ENCODE measurements at regions not wholly inside any gene's neighbourhood (a gene's known extent, or its start where the extent isn't known, plus 50 kb on each side); places are given as distances from the start of the nearest gene placed in this dataset.
"Not testable (repeated sequence)": the region's sequence is repeated elsewhere in the genome, so short reads cannot be mapped to it uniquely, and the experiment has no call there.

DNA sequence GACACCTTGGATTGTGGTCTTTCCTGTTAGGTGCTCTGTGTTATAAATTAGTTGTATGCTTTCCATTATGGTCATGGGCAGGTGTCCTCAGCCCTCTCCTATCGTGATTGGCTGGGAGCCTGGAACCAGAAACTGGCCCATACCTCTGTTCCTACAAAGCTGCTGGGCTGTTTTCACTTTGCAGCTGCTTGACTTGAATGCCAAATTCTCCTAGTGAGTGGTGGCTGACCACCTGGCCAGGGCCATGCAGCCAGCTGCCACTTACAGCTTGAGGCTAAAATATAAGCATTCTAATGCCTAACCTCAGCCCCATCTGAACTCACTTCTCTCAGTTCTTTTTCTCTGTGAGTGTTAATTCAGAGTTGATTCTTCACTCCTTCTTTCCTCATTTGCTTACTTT, 239.3 kb upstream of the GBE1 start:
- DNase-seq: no peak

- DNase-seq: no peak
Observed at GRCh38 chr3:82000350-82000749, 238.9 kb upstream of the GBE1 start.

DNA sequence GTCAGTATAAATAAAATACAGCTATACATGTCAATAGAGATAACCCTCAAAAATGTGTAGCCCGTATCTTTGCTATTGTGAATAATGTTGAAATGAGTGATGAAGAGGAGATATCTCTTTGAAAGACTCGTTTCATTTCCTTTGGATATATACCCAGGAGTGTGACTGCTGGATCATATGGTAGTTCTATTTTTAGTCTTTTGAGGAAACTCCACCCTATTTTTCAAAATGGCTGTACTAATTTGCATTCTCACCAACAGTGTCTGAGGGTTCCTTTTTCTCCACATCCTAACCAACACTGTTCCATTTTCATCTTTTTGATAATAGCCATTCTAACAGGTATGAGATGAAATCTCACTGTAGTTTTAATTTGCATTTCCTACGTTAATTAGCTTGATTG, 237.5 kb upstream of the GBE1 start:
- no peak for DNase-seq

DNA sequence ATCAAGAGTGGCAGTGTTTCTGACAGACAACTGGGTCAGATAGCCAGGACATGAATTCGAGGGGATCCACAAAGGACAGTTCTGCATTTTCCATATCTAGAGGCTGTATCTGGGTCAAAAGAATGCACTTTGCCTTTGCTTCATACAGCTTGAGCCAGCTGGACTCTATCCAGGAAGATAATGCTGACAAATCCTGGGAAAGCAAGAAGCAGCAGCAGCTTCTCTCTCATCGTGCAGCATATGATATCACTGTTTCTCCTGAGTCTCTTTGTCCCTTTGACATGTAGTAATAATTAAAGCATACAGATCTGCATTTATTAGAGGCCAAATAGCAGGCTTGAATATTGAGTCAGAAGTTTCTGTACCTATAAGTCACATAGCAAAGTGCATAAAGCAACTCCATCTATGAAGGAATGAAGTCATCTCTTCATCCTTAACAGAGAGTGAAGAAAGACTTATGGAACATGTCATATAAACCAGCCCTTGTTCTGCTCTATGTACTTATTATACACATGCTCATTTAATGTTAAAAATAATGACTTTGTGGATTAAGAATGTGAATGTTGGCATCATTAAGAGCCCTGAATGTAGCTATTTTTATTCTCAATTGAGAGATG, 236.8 kb upstream of the GBE1 start:
- DNase-seq: no peak

DNA sequence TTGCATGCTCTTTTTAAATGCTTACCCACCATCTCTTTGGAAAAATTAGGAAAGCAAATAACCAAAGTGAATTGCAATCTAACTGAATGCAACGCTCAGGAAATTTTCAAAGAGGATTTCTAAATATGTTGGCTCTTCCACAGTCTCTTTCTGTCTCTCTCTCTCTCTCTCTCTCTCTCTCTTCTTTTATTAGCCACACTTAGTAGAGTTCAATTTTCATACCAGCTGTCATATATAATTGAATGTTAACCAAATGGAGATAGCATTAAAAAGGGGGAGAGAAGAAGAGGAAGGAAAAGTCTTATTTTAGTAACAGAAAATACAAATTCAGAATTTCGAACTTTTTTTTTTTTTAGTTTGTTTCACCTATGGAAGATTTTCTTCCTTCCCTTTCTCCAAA, 235.9 kb upstream of the GBE1 start:
- no peak for DNase-seq

DNA sequence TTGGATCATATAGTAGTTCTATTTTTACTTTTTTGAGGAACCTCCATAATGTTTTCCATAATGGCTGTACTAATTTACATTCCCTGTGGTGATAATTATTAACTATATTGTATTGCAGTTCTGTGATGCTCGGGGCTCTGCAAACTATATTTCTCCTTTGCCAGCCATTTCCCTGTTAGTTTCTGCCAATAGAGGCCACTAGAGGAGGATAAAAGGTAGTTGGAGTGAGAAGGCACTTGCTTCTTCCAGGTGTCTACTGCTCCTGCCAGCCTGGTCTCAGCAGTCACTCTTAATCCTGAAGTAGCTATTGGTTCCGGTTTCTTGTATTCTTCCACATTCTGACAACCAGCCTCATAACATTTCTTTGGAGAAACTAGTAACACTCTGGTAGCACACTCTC, 233.9 kb upstream of the GBE1 start:
- no peak for DNase-seq

GRCh38 chr3:81989758-81990157, 228.3 kb upstream of the GBE1 start:
- no peak for DNase-seq

GRCh38 chr3:81989274-81989673, 227.8 kb upstream of the GBE1 start:
- no peak for DNase-seq

GRCh38 chr3:81987412-81987811, 226.0 kb upstream of the GBE1 start:
- DNase-seq: not testable (repeated sequence)

DNA sequence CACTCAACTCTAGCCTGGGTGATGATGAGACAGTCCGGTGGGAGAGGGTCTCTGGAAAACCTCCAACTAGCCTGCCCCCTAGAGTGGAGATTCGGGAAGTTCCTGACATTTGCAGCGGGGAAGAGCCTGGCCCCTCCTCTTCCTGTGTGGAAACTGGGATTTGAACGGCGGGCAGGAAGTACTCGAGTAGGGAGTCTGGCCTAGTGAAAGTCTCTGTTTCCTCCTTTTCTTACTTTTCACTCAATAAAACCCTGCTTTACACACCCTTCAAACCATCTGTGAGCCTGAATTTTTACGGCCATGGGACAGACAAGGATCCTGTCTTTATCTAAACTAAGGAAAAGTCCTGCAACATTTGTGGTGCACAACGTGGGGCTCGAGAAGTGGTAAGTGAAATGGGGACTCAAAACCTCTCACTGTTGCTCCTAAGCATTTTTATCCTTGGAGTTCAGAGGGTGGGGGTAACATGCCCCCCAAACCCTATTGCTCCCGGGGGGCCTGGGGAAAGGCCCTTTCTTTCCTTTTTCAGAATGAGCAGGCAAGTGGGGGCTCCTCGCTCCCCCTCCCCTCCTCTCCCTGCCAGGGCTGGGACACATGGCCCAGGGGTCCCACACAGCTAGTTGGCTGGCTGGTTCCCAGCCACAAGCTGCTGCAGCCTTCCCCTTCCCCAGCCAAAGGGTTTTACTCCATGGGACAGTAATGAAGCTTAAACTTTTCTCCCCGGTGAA, 224.7 kb upstream of the GBE1 start:
- DNase-seq: no peak

- DNase-seq: no peak
Observed at GRCh38 chr3:81983382-81983781, 221.9 kb upstream of the GBE1 start.

DNA sequence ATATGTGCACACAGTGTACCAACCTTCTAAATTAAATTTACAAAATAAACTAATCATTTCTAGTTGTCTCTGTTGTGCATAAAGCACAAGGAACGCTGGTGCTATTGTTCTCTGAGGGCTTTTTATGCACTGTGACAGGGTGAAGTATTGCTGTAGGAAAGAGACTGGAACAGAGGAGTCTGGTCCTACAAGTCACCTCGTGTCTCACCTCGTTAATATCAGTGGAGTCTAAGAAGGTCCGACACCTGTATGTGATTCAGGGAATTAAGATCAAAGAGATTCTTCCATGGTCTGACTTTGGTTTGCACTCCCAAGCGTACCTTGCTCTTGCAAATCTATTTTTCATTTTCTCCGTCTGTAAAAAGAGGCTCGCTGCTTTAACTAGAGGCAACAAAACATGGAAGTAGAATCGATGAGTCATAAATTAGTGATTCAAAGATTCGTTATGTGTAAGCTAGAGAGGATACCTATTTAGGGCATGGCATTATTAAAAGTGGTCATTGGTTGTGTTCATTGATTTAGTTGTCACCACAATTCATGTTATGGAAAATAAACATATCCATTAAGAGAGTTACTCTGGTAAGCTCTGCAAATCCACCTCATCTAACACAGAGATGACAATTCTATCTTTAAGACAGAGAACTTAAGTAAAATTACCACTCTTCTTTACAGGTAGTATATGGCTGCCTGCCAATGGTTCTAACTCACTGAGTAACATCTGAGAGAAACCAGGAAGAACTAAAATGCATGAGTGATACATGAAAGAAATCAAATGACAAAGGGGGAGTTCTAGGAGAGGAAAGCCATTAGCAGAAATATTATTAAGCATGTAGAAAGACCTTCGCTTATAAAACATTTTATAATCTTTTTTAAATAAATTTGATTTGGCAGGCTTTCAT, 219.4 kb upstream of the GBE1 start:
- DNase-seq: no peak

- DNase-seq: no peak
Observed at GRCh38 chr3:81974751-81975150, 213.3 kb upstream of the GBE1 start.

DNA sequence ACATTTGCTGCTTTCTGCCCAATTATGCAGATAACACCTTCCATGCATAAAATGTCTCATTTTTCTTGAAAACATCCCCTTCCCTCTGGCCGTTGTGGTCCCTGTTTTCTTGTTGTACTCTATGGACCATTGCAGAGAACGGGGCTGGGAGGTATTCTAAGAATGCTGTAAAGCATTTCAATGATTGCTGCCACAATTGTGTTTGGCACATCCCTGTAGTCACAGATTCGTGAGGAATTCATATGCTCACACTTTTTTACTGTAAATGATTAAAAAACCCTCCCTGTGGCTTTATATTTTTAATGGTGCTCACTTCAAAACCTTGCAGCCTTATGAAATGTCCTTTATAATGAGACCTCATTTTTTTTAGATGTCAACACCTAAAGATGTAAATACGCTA, 207.2 kb upstream of the GBE1 start:
- no peak for DNase-seq

DNA sequence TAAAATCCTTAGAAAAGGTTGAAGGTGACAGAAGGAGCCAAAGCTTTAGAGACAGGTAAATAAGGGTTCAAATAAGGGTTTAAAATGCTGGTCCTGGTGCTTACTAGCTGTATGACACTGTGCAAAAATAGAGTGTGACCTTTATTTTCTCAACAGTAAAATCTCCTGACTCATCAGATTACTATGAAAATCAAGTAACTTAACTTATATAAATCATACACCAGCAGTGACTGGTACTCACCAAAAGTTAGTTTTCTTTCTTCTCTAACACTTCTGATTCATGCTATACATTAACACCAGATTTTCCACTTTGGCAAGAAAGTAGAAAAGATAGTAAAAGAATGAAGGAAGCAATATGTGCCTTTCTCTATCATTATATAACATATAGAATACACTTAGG, 205.9 kb upstream of the GBE1 start:
- DNase-seq: no peak

DNA sequence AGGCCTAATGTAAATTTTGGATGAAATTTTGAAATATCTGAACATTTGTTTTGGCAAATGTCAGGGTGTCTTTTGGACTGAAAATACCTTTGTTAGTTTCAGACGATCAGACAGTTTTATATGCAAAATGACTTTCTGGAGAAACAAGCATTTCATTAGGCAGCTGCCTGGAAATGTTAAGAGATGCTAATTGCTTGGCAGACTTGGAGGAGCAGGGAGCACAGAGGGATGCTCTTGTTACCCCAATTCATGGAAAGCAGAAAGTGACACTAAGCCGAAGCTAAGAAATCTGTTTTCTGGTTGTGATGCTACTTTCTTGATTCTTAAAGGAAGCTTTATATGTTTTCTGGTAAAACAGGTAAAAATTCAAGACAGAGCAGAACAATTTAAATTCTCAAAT, 204.3 kb upstream of the GBE1 start:
- DNase-seq: no peak

DNA sequence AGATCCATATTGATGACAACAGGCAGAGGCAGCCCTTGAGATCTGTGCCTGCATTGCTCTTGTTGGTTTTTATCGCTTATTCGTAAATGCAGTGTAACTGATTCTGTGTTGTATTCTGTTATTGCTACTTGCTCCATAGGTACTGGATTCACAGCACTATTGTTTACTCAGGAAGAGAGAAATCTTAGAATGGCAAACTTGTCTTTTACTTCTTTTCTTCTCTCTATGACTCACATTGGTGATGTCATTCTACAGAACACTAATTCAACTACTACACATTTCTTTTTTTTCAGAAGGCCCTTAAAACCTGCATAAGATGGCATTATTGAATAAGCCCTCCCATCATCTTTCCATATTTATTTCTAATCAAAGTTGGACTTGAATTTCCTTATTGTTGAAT, 201.0 kb upstream of the GBE1 start:
- DNase-seq: no peak

DNA sequence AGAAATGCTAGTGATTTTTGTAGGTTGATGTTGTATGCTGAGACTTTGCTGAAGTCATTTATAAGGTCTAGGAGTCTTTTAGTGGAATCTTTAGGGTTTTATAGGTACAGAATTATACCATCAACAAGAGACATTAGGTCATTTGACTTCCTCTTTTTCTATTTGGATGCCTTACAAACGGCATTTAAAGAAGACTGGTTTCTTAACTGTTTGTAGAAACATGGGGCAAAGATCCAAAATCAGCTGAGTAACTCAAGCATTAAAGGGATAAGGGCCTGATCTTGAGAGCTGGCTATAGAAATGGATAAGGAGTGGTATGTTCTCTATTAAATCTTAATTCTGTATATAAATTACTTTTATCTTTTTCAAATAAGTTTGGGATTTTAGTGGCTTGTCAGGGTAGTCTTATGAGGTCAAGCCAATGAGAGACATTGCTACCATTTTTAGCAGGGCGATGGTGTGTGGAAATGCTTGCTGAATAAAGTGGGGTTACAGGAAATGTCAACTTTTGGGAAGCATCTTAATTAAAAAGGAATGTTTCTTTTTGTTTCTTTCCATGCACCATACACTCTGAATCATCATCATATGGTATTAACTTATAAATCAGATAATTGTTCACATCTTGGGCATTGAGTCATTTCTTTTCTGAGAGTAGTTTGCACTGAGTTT, 197.7 kb upstream of the GBE1 start:
- DNase-seq: no peak

GRCh38 chr3:81955878-81956277, 194.4 kb upstream of the GBE1 start:
- no peak for DNase-seq

DNA sequence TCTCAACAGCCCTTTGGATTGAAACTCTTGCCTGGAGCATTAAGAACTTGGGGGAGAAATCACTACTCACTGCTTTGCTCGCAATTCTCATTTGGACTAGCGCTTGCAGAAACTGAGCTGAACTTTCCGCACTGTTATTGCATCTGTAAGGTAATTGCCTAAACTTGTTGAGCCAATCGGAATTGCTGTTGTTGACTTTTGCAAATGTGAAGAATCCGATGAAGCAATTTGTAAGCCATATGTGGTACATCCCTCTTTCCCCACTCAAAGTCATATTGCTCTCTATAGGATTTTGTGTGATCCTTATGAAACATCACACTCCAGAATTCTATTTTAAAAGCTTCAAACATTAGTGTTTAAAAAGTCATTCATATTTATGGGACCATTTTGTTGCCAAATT, 191.7 kb upstream of the GBE1 start:
- no peak for DNase-seq

- no peak for DNase-seq
Observed at GRCh38 chr3:81952141-81952540, 190.7 kb upstream of the GBE1 start.

DNA sequence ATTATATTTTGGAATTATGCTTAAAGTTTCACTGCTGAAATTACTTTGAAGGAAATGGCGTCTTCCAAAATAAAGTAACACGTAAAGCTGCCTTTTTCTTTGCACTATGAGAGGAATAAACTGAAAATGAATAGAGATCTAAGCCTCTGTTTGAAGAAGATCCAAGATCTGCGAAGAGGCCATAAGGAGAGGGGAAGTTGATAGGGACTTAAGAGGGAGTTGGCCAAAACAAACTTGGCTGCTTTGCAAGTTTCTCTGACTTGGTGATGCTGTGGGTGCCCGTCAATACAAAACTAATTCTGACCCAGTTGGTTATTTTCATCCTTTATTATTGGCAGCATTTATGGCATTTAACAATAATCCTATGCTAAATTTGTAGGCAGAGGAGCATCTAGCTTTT, 190.2 kb upstream of the GBE1 start:
- DNase-seq: no peak

- DNase-seq: no peak
Observed at GRCh38 chr3:81951106-81951505, 189.7 kb upstream of the GBE1 start.
